Stimulated activated CD8-positive, alpha-beta memory T cell treated with anti-CD3 and anti-CD28 coated beads, Interleukin-15, amount 100 ng/mL, for 24 hours (primary cell): ENCODE measurements at regions not wholly inside any gene's neighbourhood (a gene's known extent, or its start where the extent isn't known, plus 50 kb on each side); places are given as distances from the start of the nearest gene placed in this dataset.

ENCODE experiments used
- DNase-seq: peaks from one replicate; pipeline ENCODE4 v3.0.0-alpha.2; 2020; ENCODE audit warnings: low read depth

DNA sequence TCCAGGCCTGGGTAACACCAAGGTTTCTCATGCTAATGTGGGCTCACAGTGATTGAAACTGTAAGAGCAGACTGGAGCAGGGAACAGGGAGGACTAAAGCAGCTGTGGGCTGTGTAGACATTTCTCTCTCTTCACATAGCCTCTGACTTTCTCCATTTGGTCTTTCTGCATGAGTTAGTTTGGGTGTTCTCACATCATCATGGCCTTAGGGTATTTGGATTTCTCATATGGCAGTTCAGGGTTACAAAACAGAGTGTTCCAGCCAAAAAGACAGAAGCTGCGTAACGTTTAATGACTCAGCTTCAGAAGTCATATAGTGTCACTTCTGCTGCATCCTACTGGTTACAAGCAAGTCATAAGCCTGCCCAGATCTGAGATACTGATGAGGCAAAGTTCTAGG, 52.0 kb upstream of the OSBPL8 start:
- no peak for DNase-seq

- no peak for DNase-seq
Measured at GRCh38 chr12:76614364-76614763, 54.8 kb upstream of the OSBPL8 start.

DNA sequence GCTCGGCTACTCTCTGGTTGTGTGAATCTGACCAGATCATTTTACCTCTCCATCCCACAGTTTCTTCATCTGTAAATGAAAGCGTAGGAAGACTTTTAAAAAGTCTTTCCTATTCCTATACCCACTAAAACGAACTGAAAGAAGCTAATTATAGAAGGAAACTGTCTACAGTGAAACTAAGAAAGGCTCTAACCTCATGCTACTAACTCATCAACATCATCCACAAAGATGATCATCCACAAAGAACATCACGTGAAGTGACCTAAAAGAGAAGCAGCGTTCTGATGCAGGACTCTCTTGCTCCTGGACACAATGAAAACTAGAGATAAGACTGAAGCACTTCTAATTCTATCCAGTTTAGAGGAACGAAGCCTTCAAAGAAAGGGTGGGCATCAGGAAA, 58.5 kb upstream of the OSBPL8 start:
- DNase-seq: no peak

GRCh38 chr12:76621582-76622024, 62.0 kb upstream of the OSBPL8 start:
- peak; percentile 35 for DNase-seq

DNA sequence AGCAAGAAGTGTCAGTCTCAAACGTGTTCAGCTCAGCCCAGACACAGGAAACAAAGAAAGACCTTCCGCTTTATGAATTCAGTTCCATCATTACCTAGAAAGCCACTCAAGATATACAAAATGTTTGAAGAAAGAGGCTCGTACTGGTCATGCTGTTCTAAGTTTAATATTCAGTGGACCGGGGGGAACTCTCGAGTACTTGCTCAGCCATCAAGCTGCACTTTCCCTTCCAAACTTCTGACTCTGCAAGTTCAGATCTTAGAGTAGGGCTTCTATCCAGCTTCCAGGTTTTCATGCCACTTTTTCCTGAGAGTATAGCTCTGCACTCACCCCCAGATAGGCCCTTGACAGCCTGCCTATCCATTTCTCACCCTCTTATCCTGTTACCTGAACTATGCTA, 62.8 kb upstream of the OSBPL8 start:
- no peak for DNase-seq

GRCh38 chr12:76622915-76623314, 63.3 kb upstream of the OSBPL8 start:
- DNase-seq: no peak

GRCh38 chr12:76623931-76624330, 64.4 kb upstream of the OSBPL8 start:
- DNase-seq: no peak

- no peak for DNase-seq
Measured at GRCh38 chr12:76627346-76628135, 68.0 kb upstream of the OSBPL8 start.

DNA sequence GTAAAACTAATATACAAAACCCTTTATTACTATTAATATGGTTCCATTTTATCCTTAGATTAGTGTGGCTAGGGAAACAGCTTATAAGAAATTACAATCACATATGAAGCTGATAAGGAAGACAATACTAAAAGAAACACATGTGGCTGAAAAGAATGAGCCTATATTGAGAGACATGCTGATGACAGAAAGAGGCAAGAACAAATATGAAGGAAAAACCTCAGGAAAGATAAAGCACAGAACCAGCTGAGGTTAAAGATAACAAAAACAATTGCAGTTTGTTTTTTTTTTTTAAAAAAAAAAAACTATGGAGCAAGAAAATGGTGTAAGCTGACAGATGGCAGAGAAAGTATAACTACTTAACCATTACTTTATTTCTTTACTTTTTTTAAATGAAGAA, 69.2 kb upstream of the OSBPL8 start:
- no peak for DNase-seq

DNA sequence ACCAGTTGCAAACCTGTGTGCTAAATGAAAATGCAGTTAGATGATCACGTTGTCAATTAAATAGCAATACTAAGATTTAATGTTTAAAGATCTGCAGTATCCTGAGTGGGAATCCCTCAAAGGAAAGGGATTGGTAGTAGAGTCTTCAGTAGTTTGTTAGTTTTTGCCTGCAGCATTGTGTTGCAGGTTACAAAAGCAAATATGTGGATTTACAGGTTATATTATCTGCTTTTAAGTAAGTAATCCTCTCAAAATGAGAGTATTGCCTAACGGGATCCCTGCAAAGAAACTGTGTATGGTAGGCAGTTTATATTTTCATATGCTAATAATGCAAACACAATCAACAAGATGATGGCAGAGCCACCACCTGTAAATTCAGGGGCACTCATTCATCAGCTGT, 72.2 kb upstream of the OSBPL8 start:
- DNase-seq: no peak

DNA sequence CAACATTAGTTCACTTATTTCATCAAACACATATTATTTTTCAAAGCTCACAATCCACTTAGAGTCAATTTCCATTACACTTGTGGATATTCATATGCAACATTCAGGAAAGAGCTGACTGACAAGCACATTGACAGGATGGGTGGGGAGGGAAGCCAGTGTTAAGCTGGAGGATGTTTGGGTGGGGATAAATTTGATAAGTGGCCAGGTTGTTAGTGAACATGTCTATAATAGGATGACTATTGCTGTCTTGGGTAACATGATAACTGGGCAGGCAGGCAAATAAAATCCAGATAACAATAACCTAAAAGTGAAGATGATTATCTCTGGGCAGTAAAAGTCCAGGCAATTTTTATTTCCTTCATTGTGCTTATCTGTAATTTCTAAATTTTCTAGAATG, 73.8 kb upstream of the OSBPL8 start:
- no peak for DNase-seq

- DNase-seq: no peak
Measured at GRCh38 chr12:76634133-76634532, 74.6 kb upstream of the OSBPL8 start.

GRCh38 chr12:76636121-76636692, 76.6 kb upstream of the OSBPL8 start:
- no peak for DNase-seq

- DNase-seq: no peak
Measured at GRCh38 chr12:76637807-76638206, 78.2 kb upstream of the OSBPL8 start.

GRCh38 chr12:76639646-76640045, 80.1 kb upstream of the OSBPL8 start:
- no peak for DNase-seq

DNA sequence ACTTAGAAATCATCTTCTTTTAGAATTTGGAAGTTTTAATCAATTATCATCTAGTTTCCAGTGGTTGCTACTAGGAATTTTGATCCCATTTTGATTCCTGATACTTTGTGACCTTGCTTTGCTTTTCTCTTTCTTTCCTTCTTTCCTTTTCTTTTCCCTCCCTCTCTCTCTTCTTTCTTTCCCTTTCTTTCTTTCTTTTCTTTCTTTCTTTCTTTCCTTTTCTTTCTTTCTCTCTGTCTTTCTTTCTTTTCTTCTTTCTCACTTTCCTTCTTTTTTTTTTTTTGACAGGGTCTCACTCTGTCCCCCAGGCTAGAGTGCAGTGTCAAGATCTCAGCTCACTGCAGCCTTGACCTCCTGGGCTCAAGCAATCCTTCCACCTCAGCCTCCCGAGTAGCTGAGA, 81.5 kb upstream of the OSBPL8 start:
- no peak for DNase-seq

GRCh38 chr12:76641961-76642360, 82.4 kb upstream of the OSBPL8 start:
- no peak for DNase-seq

DNA sequence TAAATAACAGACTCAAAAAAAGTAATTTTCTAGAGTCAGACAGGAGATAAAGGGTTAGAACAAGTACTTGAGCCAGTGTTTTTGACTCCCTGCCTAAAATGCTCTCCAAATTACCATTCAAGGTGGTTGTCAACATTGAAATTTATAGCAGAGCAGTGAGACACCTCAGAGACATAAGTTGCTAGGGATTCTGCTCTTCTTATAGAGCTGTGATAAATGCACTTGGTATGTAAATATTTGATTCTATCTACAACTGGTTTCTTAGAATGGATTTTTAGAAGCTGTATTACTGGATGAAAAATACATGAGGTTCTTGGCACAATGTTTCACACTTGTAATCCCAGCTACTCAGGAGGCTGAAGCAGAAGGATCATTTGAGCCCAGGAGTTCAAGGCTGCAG, 83.9 kb upstream of the OSBPL8 start:
- DNase-seq: no peak

GRCh38 chr12:76644950-76645349, 85.4 kb upstream of the OSBPL8 start:
- DNase-seq: no peak

- no peak for DNase-seq
Measured at GRCh38 chr12:76645934-76646333, 86.4 kb upstream of the OSBPL8 start.

DNA sequence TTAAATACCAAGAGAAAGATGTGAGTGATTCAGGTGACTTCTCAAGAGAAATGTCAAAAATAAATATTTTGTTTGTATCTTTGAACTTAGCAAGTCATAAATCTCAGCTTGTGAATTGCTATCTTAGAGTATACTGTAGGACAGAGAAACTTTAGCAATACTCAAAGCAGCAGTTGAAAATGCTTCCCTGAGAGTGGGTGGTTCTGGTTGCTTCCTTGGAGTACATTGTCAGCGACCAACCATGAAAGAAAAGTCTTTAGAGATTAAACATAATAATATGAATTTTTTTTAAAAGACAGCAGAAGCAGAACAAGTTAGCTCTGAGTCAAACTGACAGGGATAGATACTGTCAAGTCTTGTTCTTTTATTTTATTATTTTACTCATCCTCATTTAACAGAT, 86.8 kb upstream of the OSBPL8 start:
- DNase-seq: no peak

- no peak for DNase-seq
Measured at GRCh38 chr12:76649099-76649498, 89.5 kb upstream of the OSBPL8 start.

DNA sequence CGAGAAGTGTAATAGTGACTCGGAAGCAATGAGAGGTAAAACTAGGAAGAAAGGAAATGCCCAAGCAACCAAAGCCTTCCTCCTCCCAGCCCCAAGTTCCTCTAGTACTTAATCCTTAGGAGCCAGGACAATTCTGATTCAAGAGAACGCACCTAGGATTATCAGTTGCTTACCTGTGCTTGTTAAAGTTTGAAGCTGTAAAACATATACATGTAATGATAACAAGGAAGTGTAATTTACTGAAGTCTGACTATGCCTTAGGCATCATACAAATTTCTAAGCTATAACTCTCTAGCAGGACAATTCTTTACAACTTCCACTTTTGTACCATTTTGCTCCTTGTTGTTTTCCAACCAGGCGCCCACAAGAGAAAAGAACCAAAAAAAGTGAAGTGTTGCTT, 92.8 kb upstream of the OSBPL8 start:
- no peak for DNase-seq

- no peak for DNase-seq
Measured at GRCh38 chr12:76653342-76653741, 93.8 kb upstream of the OSBPL8 start.
